Stimulated activated CD4-positive, alpha-beta T cell treated with anti-CD3 and anti-CD28 coated beads, Interleukin-4, amount 100 ng/mL, for 24 hours (primary cell): ENCODE measurements at regions not wholly inside any gene's neighbourhood (a gene's known extent, or its start where the extent isn't known, plus 50 kb on each side); places are given as distances from the start of the nearest gene placed in this dataset.

Experiments
- DNase-seq: peaks from one replicate; pipeline ENCODE4 v3.0.0-alpha.2; 2020

DNA sequence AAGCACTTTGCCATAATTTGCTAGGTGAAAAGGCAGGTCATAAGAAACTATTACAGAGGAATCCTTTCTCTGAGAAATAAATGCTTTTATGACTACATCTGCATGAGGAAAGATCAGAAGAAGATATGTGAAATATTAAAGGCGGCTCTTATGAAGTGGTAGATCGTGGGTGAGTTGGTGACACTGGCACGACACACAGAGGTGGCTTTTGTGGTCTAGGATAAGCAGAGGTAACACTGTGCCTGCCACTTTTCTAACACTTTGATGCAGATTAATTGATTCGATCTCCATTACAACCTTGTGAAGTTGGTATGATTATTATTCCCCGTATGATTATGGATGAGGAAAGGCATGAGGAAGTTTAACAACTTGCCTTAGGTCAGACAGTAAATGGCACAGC lies 60.0 kb upstream of the ELK3 start:
- DNase-seq, result no peak

DNA sequence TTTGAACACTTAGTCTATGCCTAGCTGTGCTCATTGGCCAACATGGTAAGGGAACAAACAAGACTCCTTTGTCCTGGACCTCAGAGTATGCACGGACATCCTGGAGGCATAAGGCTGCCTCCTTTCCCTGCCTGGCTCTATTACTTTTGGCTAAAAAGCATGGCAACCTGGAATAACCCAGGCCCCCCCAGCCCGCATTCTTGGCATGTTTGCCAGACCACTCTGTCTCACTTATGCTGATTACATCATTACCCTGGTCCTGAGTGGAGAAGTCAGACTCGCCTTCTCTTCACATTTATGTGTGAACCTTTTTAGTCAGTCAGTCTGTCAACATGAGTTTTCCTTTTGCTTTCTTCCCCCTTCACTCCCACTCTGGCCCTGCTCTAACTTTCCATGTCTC lies 58.0 kb upstream of the ELK3 start:
- no peak for DNase-seq

DNA sequence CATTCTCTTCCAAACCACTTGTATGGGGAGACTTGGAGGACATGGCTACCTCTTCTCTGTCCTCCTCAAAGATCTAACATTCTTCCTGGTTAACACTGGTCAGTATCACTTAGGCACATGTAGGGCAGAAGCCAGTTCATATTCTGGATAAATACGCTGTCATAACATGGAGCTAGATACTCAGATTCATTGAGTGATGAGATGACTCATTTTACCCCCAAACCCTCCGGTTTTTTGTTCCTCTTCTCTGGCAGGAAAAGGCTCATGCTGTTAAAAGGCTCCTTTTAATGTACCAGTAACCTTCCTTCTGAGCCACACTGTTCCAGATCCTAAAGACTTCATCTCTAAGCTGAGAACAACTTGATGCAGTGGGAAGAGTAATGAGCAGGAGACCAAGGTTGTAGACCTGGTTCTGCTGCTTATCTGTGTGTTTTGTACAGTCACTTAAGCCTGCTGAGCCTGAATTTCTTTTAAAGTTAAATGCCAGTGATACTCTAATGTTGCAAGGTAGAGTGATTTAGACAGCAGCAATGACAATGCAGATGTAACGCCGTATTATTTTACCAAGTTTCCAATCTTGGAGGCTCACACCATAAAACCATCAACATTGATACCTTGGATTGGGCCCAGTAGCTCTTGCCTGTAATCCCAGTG lies 57.3 kb upstream of the ELK3 start:
- DNase-seq, result no peak

GRCh38 chr12:96140174-96140573 lies 54.0 kb upstream of the ELK3 start:
- no peak for DNase-seq

- no peak for DNase-seq
These were observed 52.8 kb upstream of the ELK3 start for GRCh38 chr12:96141216-96141912.

GRCh38 chr12:96143392-96143791 lies 50.8 kb upstream of the ELK3 start:
- DNase-seq, result no peak

GRCh38 chr12:96143827-96144565 lies 50.2 kb upstream of the ELK3 start:
- no peak for DNase-seq
